SK-N-SH (cell line): ENCODE measurements at regions not wholly inside any gene's neighbourhood (a gene's known extent, or its start where the extent isn't known, plus 50 kb on each side); places are given as distances from the start of the nearest gene placed in this dataset.

Experiments used
- CTCF ChIA-PET: fragments of 300-600, 350-600 bp; formaldehyde crosslinking; extraction: SDS; loops from one replicate; lab custom pipeline; 2021; lab: Yijun Ruan, JAX
- POLR2A ChIA-PET: fragments of 350-600 bp; sonication (Branson Sonifier 250); formaldehyde crosslinking; extraction: SDS; loops from one replicate; lab custom pipeline; 2020; ENCODE audit warnings: antibody characterized with exemption, inconsistent platforms; lab: Yijun Ruan, JAX
- DNase-seq: peaks from one replicate; pipeline ENCODE4 v3.0.0; 2012
- H2AFZ ChIP-seq: fragments of 200-600 bp; sonication (generic); 2 replicates; pipeline ENCODE4 v1.8.1; 2016; ENCODE audit warnings: antibody characterized with exemption, mild to moderate bottlenecking, low read depth
- H3F3A ChIP-seq: fragments of 200-600 bp; sonication (generic); replicated peaks from 2 replicates; pipeline ENCODE3; 2016; ENCODE audit warnings: antibody characterized with exemption, mild to moderate bottlenecking; ENCODE audit not compliant: insufficient read depth
- H3K27ac ChIP-seq, 2 experiments: fragments of 200-500 bp in 1 of 2; fragments of 200-600 bp in 1 of 2; sonication (Bioruptor generic) in 1 of 2; sonication (generic), shearing (Covaris generic) in 1 of 2; 2 replicates each; pipeline versions ENCODE4 v1.5.1 to v1.6.1; 2014 to 2016; ENCODE audit warnings: low read depth in 2 of 2, inconsistent platforms in 1 of 2, low read length in 1 of 2, mild to moderate bottlenecking in 1 of 2, mixed read lengths in 1 of 2
- H3K27me3 ChIP-seq: fragments of 200-600 bp; sonication (generic), shearing (Covaris generic); 2 replicates; pipeline ENCODE4 v1.6.1; 2016; ENCODE audit warnings: mixed run types; ENCODE audit not compliant: insufficient read depth
- H3K36me3 ChIP-seq, 2 experiments: fragments of 200-500 bp in 1 of 2; fragments of 200-600 bp in 1 of 2; sonication (Bioruptor generic) in 1 of 2; sonication (generic) in 1 of 2; replicated peaks in 1 of 2; 2 replicates each; pipeline versions ENCODE3 to v1.5.1; 2014 to 2016; ENCODE audit warnings: low read length in 1 of 2, mild to moderate bottlenecking in 1 of 2; ENCODE audit not compliant: insufficient read depth in 2 of 2, control insufficient read depth in 1 of 2
- H3K4me1 ChIP-seq, 2 experiments: fragments of 200-500 bp in 1 of 2; fragments of 200-600 bp in 1 of 2; sonication (Bioruptor generic) in 1 of 2; sonication (generic), shearing (Covaris generic) in 1 of 2; 2 replicates each; pipeline versions ENCODE4 v1.5.1 to v1.6.1; 2014 to 2016; ENCODE audit warnings: low read depth in 1 of 2, low read length in 1 of 2, mixed run types in 1 of 2; ENCODE audit not compliant: insufficient read depth in 2 of 2, control insufficient read depth in 1 of 2
- H3K4me2 ChIP-seq: fragments of 200-600 bp; sonication (generic), shearing (Covaris generic); 2 replicates; pipeline ENCODE4 v1.6.1; 2017; ENCODE audit warnings: mixed run types
- H3K4me3 ChIP-seq, 2 experiments: fragments of 200-500 bp in 1 of 2; fragments of 200-600 bp in 1 of 2; sonication (Bioruptor generic) in 1 of 2; sonication (generic), shearing (Covaris generic) in 1 of 2; 2 replicates each; pipeline versions ENCODE4 v1.5.1 to v1.8.1; 2014 to 2016; ENCODE audit warnings: low read depth in 2 of 2, inconsistent platforms in 1 of 2, low read length in 1 of 2, mild to moderate bottlenecking in 1 of 2, mixed read lengths in 1 of 2, moderate library complexity in 1 of 2
- H3K79me2 ChIP-seq: fragments of 200-600 bp; sonication (generic); 2 replicates; pipeline ENCODE4 v1.8.1; 2017; ENCODE audit warnings: mild to moderate bottlenecking; ENCODE audit not compliant: insufficient read depth
- H3K9ac ChIP-seq: fragments of 200-600 bp; sonication (generic); 2 replicates; pipeline ENCODE4 v1.6.1; 2017; ENCODE audit warnings: mixed run types
- H3K9me2 ChIP-seq: fragments of 200-600 bp; sonication (generic); 2 replicates; pipeline ENCODE4 v1.6.1; 2017; ENCODE audit warnings: mixed run types
- H3K9me3 ChIP-seq: fragments of 200-600 bp; sonication (generic); 2 replicates; pipeline ENCODE4 v1.6.1; 2017; ENCODE audit warnings: mixed run types, mild to moderate bottlenecking, moderate library complexity
- H4K20me1 ChIP-seq: fragments of 200-600 bp; sonication (generic); 2 replicates; pipeline ENCODE4 v1.6.1; 2017; ENCODE audit warnings: mild to moderate bottlenecking, mixed run types; ENCODE audit not compliant: insufficient read depth
- CHD2 ChIP-seq: fragments of 150-350 bp; IDR thresholded peaks from 2 replicates; pipeline ENCODE4 v1.6.1; 2018; ENCODE audit warnings: low read length; ENCODE audit not compliant: partially characterized antibody
- CTCF ChIP-seq: fragments of 200-600 bp; sonication (generic); IDR thresholded peaks from 2 replicates; pipeline ENCODE4 v1.6.1; 2017; ENCODE audit warnings: antibody characterized with exemption, mild to moderate bottlenecking, moderate library complexity
- ELF1 ChIP-seq: IDR thresholded peaks from 2 replicates; pipeline ENCODE4 v1.4.0; 2012
- FOXJ3 ChIP-seq: sonication (generic); formaldehyde crosslinking; IDR thresholded peaks from 2 replicates; pipeline ENCODE4 v1.5.1; 2020; ENCODE audit warnings: mild to moderate bottlenecking, missing genetic modification reagents
- FOXM1 ChIP-seq: IDR thresholded peaks from 2 replicates; pipeline ENCODE4 v1.4.0; 2012; ENCODE audit warnings: low read depth, mild to moderate bottlenecking
- GATA2 ChIP-seq: sonication (generic); formaldehyde crosslinking; IDR thresholded peaks from 2 replicates; pipeline ENCODE4 v1.5.0; 2020; ENCODE audit warnings: mild to moderate bottlenecking, missing genetic modification reagents
- JUND ChIP-seq: IDR thresholded peaks from 2 replicates; pipeline ENCODE4 v1.4.0; 2012
- MEF2A ChIP-seq: IDR thresholded peaks from 2 replicates; pipeline ENCODE4 v1.4.0; 2012; ENCODE audit warnings: low read depth, borderline replicate concordance
- MXI1 ChIP-seq: IDR thresholded peaks from 2 replicates; pipeline ENCODE4 v1.6.1; 2012; ENCODE audit warnings: mild to moderate bottlenecking, low read depth, low read length, improper control_type of control experiment
- PBX3 ChIP-seq: IDR thresholded peaks from 2 replicates; pipeline ENCODE4; 2012
- POLR2AphosphoS5 ChIP-seq: IDR thresholded peaks from 2 replicates; pipeline ENCODE4 v1.6.1; 2012; ENCODE audit warnings: low read depth, low read length
- RAD21 ChIP-seq: IDR thresholded peaks from 2 replicates; pipeline ENCODE4 v1.6.1; 2012; ENCODE audit warnings: mild to moderate bottlenecking, low read length
- RCOR1 ChIP-seq: fragments of 150-350 bp; IDR thresholded peaks from 2 replicates; pipeline ENCODE4 v1.6.1; 2017; ENCODE audit warnings: antibody characterized with exemption, low read length
- RFX5 ChIP-seq: IDR thresholded peaks from 2 replicates; pipeline ENCODE4 v1.6.1; 2012; ENCODE audit warnings: mild to moderate bottlenecking, improper control_type of control experiment, low read length
- RXRA ChIP-seq: IDR thresholded peaks from 2 replicates; pipeline ENCODE4 v1.4.0; 2012; ENCODE audit warnings: low read depth, mild to moderate bottlenecking, borderline replicate concordance
- SIN3A ChIP-seq: IDR thresholded peaks from 2 replicates; pipeline ENCODE4 v1.6.1; 2012; ENCODE audit warnings: low read depth, mild to moderate bottlenecking, low read length, moderate library complexity, borderline replicate concordance
- SMC3 ChIP-seq: IDR thresholded peaks from 2 replicates; pipeline ENCODE4 v1.6.1; 2012; ENCODE audit warnings: low read depth, low read length, improper control_type of control experiment
- TCF12 ChIP-seq: IDR thresholded peaks from 2 replicates; pipeline ENCODE4 v1.4.0; 2012
- TEAD4 ChIP-seq: IDR thresholded peaks from 2 replicates; pipeline ENCODE4 v1.4.0; 2012; ENCODE audit warnings: mild to moderate bottlenecking, borderline replicate concordance; ENCODE audit not compliant: insufficient read depth
- USF1 ChIP-seq: IDR thresholded peaks from 2 replicates; pipeline ENCODE4 v1.4.0; 2012; ENCODE audit warnings: low read depth, borderline replicate concordance
- WGBS: methylation state at CpG from one replicate; pipeline ENCODE4 v1.1.6; 2017; ENCODE audit warnings: low lambda C conversion rate; 5-methylcytosine and 5-hydroxymethylcytosine counted together
- TF ChIP-seq, protein P1 (sequence below): IDR thresholded peaks from 2 replicates; pipeline ENCODE4 v1.4.0; 2012; ENCODE audit warnings: low read depth, borderline replicate concordance
- TF ChIP-seq, protein P2 (sequence below): fragments of 150-350 bp; IDR thresholded peaks from 2 replicates; pipeline ENCODE4 v1.6.1; 2017; ENCODE audit warnings: antibody characterized with exemption, low read length, low read depth, borderline replicate concordance

- H3K9me3 ChIP-seq = no peaks in the 10 kb centered on the region
- H2AFZ ChIP-seq = no peak overlapping the region
- no peak for TF ChIP-seq USF1
- TF ChIP-seq GATA2 (CRISPR knock-in tag) = no peak
- TF ChIP-seq TEAD4 = no peak
- TF ChIP-seq CHD2 = no peak
- TF ChIP-seq MEF2A = no peak
- no peak for TF ChIP-seq SIN3A
- no peak for TF ChIP-seq ELF1
- TF ChIP-seq RXRA = no peak
- TF ChIP-seq RCOR1 = no peak
- peaks cover 0 to 6% of the 10 kb centered on the region in 2 experiments; a peak in 1 of 4 replicates for H3K4me1 ChIP-seq
- H3K4me2 ChIP-seq = no peak overlapping the region
- CTCF ChIA-PET = no interaction called here
- no peaks in the 10 kb centered on the region for H3K36me3 ChIP-seq
- H3K27me3 ChIP-seq = no peaks in the 10 kb centered on the region
- H3K9me2 ChIP-seq = no peaks in the 10 kb centered on the region
- POLR2A ChIA-PET = no interaction called here
- no peaks in the 10 kb centered on the region for H3F3A ChIP-seq
- DNase-seq = no peak
- H3K4me3 ChIP-seq = no peak overlapping the region
- WGBS = 25% methylated on average over 2 of the region's 2 CpGs
- no peak overlapping the region for H3K9ac ChIP-seq
- H4K20me1 ChIP-seq = no peaks in the 10 kb centered on the region
- no peaks in the 10 kb centered on the region for H3K79me2 ChIP-seq
- no peak overlapping the region for H3K27ac ChIP-seq
These were observed 459.2 kb downstream of the TSHZ3 start for GRCh38 chr19:30890033-30890432.

DNA sequence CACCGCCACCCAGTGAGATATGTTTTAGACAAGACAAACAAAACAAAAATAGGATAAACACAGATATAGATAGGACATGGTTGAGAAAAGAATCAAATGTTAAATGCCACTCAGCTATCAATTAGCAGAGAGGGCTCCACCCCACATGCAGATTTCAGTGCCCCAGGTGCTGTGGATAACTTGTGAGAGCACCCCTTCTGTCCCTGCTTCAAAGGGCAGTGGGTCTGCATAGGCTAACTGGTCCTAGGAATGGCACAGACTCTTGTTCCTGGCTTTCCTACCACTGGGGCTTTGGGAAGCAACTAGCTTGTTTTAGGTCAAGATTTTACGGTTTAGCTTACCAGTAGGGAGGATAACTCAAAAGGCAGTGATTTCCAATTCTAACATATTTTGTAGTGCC, 460.3 kb downstream of the TSHZ3 start:
- H3K36me3 ChIP-seq = no peaks in the 10 kb centered on the region
- no peak for DNase-seq
- CTCF ChIA-PET = interaction anchor here (0.8 to 1.0 kb wide), 2 partner anchors 170 to 206 kb away, joined by 3 read pairs; no protein-coding TSS in a partner anchor
- H3K4me3 ChIP-seq = no peak overlapping the region
- WGBS = 44% methylated on average over 2 of the region's 2 CpGs
- no peaks in the 10 kb centered on the region for H3F3A ChIP-seq
- no peaks in the 10 kb centered on the region for H4K20me1 ChIP-seq
- no peak overlapping the region for H3K9ac ChIP-seq
- TF ChIP-seq FOXM1 = no peak
- TF ChIP-seq MXI1 = no peak
- TF ChIP-seq TCF12 = no peak
- no peak for TF ChIP-seq RXRA
- TF ChIP-seq PBX3 = no peak
- no peak for TF ChIP-seq MEF2A
- TF ChIP-seq RFX5 = no peak
- TF ChIP-seq, protein P1, sequence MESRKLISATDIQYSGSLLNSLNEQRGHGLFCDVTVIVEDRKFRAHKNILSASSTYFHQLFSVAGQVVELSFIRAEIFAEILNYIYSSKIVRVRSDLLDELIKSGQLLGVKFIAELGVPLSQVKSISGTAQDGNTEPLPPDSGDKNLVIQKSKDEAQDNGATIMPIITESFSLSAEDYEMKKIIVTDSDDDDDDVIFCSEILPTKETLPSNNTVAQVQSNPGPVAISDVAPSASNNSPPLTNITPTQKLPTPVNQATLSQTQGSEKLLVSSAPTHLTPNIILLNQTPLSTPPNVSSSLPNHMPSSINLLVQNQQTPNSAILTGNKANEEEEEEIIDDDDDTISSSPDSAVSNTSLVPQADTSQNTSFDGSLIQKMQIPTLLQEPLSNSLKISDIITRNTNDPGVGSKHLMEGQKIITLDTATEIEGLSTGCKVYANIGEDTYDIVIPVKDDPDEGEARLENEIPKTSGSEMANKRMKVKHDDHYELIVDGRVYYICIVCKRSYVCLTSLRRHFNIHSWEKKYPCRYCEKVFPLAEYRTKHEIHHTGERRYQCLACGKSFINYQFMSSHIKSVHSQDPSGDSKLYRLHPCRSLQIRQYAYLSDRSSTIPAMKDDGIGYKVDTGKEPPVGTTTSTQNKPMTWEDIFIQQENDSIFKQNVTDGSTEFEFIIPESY = no peak
- no peak for TF ChIP-seq RCOR1
- no peak for TF ChIP-seq CTCF
- TF ChIP-seq, protein P2, sequence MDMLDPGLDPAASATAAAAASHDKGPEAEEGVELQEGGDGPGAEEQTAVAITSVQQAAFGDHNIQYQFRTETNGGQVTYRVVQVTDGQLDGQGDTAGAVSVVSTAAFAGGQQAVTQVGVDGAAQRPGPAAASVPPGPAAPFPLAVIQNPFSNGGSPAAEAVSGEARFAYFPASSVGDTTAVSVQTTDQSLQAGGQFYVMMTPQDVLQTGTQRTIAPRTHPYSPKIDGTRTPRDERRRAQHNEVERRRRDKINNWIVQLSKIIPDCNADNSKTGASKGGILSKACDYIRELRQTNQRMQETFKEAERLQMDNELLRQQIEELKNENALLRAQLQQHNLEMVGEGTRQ = no peak
- no peak for TF ChIP-seq SMC3
- TF ChIP-seq FOXJ3 (CRISPR knock-in tag) = no peak
- TF ChIP-seq JUND = no peak
- TF ChIP-seq RAD21 = no peak
- TF ChIP-seq POLR2AphosphoS5 = no peak
- no peak for TF ChIP-seq TEAD4
- TF ChIP-seq SIN3A = no peak
- no peak for TF ChIP-seq GATA2 (CRISPR knock-in tag)
- H3K79me2 ChIP-seq = no peaks in the 10 kb centered on the region
- H3K27me3 ChIP-seq = no peaks in the 10 kb centered on the region
- POLR2A ChIA-PET = no interaction called here
- H3K9me3 ChIP-seq = no peaks in the 10 kb centered on the region
- H3K9me2 ChIP-seq = no peaks in the 10 kb centered on the region
- peaks cover 0 to 6% of the 10 kb centered on the region in 2 experiments; a peak in 1 of 4 replicates for H3K4me1 ChIP-seq
- H2AFZ ChIP-seq = no peak overlapping the region
- no peak overlapping the region for H3K27ac ChIP-seq
- H3K4me2 ChIP-seq = no peak overlapping the region
